ENCODE measurements at regions not wholly inside any gene's neighbourhood (a gene's known extent, or its start where the extent isn't known, plus 50 kb on each side); places are given as distances from the start of the nearest gene placed in this dataset.

DNA sequence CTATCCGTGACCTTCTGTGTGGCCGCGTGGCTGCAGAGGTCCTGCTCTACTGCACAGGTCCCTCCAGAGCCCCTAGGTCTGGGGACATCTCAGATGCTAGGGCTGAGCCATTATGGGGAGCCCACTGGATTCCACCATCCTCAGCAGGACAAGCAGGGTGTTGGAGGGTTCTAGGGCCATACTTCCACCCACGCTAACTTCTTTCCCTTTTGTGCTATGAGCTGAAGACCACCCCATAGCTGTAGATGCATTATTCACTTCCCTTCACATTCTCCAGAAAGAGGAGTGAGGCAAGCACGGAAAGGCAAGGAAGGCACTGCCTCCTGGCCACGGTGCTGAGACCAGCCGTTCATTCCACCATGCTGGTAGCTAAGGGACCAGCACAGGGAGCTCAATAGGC lies 149.5 kb upstream of the MYCN start:
- Histone ChIP-seq H3K4me3 (ENCODE audit: low read depth, low read length) (no peak overlapping the region), H3K36me3 (ENCODE audit: control insufficient read depth in 2 of 2, insufficient read depth in 1 of 2, low read length in 2 of 2) (no peaks in the 10 kb centered on the region), H3K9me3 (ENCODE audit: control insufficient read depth, insufficient read depth, low read depth, low read length) (no peaks in the 10 kb centered on the region), H3K4me1 (ENCODE audit: control insufficient read depth, insufficient read depth, low read length) (no peaks in the 10 kb centered on the region), H3K27ac (ENCODE audit: extremely low read depth, low read depth, low read length) (no peak overlapping the region)
- ChIA-PET CTCF (interaction anchor here (0.5 kb wide), 1 partner anchor 25 kb away, joined by 3 read pairs; no protein-coding TSS in a partner anchor), POLR2A (no interaction called here)
- no peak for TF ChIP-seq ZEB2 (tag by site-specific recombination; IDR thresholded peaks at IDR 0.05)
- TF ChIP-seq, protein P1, sequence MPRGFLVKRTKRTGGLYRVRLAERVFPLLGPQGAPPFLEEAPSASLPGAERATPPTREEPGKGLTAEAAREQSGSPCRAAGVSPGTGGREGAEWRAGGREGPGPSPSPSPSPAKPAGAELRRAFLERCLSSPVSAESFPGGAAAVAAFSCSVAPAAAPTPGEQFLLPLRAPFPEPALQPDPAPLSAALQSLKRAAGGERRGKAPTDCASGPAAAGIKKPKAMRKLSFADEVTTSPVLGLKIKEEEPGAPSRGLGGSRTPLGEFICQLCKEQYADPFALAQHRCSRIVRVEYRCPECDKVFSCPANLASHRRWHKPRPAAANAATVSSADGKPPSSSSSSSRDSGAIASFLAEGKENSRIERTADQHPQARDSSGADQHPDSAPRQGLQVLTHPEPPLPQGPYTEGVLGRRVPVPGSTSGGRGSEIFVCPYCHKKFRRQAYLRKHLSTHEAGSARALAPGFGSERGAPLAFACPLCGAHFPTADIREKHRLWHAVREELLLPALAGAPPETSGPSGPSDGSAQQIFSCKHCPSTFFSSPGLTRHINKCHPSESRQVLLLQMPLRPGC (tag by site-specific recombination; IDR thresholded peaks at IDR 0.05), result no peak
- no peak for TF ChIP-seq AEBP2 (tag by site-specific recombination; IDR thresholded peaks at IDR 0.05; ENCODE audit: borderline replicate concordance)
- no peak for TF ChIP-seq ZNF16 (tag by site-specific recombination; IDR thresholded peaks at IDR 0.05; ENCODE audit: low read depth)
- TF ChIP-seq ZNF324 (tag by site-specific recombination; IDR thresholded peaks at IDR 0.05), result no peak
- TF ChIP-seq ZNF777 (tag by site-specific recombination; IDR thresholded peaks at IDR 0.05; ENCODE audit: borderline replicate concordance), result no peak
- TF ChIP-seq, protein P2, sequence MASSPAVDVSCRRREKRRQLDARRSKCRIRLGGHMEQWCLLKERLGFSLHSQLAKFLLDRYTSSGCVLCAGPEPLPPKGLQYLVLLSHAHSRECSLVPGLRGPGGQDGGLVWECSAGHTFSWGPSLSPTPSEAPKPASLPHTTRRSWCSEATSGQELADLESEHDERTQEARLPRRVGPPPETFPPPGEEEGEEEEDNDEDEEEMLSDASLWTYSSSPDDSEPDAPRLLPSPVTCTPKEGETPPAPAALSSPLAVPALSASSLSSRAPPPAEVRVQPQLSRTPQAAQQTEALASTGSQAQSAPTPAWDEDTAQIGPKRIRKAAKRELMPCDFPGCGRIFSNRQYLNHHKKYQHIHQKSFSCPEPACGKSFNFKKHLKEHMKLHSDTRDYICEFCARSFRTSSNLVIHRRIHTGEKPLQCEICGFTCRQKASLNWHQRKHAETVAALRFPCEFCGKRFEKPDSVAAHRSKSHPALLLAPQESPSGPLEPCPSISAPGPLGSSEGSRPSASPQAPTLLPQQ (tag by site-specific recombination; IDR thresholded peaks at IDR 0.05), result no peak
- no peak for TF ChIP-seq KLF16 (tag by site-specific recombination; IDR thresholded peaks at IDR 0.05)
- TF ChIP-seq ZNF549 (tag by site-specific recombination; IDR thresholded peaks at IDR 0.05), result no peak
- no peak for TF ChIP-seq ZFP41 (tag by site-specific recombination; IDR thresholded peaks at IDR 0.05; ENCODE audit: borderline replicate concordance)
- TF ChIP-seq KLF1 (tag by site-specific recombination; IDR thresholded peaks at IDR 0.05), result no peak
- TF ChIP-seq, protein P3, sequence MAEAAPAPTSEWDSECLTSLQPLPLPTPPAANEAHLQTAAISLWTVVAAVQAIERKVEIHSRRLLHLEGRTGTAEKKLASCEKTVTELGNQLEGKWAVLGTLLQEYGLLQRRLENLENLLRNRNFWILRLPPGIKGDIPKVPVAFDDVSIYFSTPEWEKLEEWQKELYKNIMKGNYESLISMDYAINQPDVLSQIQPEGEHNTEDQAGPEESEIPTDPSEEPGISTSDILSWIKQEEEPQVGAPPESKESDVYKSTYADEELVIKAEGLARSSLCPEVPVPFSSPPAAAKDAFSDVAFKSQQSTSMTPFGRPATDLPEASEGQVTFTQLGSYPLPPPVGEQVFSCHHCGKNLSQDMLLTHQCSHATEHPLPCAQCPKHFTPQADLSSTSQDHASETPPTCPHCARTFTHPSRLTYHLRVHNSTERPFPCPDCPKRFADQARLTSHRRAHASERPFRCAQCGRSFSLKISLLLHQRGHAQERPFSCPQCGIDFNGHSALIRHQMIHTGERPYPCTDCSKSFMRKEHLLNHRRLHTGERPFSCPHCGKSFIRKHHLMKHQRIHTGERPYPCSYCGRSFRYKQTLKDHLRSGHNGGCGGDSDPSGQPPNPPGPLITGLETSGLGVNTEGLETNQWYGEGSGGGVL (tag by site-specific recombination; IDR thresholded peaks at IDR 0.05), result no peak
- no peak for TF ChIP-seq SETDB1 (IDR thresholded peaks at IDR 0.05; ENCODE audit: insufficient read length, low read length)
- no peak for TF ChIP-seq ZNF404 (tag by site-specific recombination; IDR thresholded peaks at IDR 0.05)

DNA sequence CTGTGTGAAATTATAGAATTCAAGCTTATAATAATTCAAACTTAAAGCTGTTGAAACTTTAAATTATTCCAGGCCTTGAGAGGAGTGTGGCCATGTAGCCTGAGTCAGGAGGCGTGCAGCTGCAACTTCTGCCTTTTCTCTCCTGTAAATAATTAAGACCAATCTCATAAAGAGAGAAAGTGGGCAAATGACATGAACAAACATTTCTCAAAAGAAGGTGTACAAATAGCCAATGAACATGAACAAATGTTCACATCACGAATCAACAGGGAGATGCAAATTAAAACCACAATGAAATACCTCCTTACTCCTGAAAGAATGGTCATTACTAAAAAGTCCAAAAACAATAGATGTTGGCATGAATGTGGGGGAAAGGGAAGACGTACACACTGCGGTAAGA lies 149.1 kb upstream of the MYCN start:
- Histone ChIP-seq H3K36me3 (ENCODE audit: control insufficient read depth in 2 of 2, insufficient read depth in 1 of 2, low read length in 2 of 2) (no peaks in the 10 kb centered on the region), H3K27ac (ENCODE audit: extremely low read depth, low read depth, low read length) (no peak overlapping the region), H3K9me3 (ENCODE audit: control insufficient read depth, insufficient read depth, low read depth, low read length) (no peaks in the 10 kb centered on the region), H3K4me3 (ENCODE audit: low read depth, low read length) (no peak overlapping the region), H3K4me1 (ENCODE audit: control insufficient read depth, insufficient read depth, low read length) (no peaks in the 10 kb centered on the region)
- ChIA-PET CTCF (no interaction called here), POLR2A (no interaction called here)
- TF ChIP-seq ZNF404 (tag by site-specific recombination; IDR thresholded peaks at IDR 0.05) (no peak), ZNF121 (tag by site-specific recombination; IDR thresholded peaks at IDR 0.05) (no peak), ZFP41 (tag by site-specific recombination; IDR thresholded peaks at IDR 0.05; ENCODE audit: borderline replicate concordance) (no peak), ZNF610 (tag by site-specific recombination; IDR thresholded peaks at IDR 0.05; ENCODE audit: borderline replicate concordance) (no peak), ZNF423 (tag by site-specific recombination; IDR thresholded peaks at IDR 0.05) (no peak), ZNF112 (tag by site-specific recombination; IDR thresholded peaks at IDR 0.05) (no peak), ZNF530 (tag by site-specific recombination; IDR thresholded peaks at IDR 0.05; ENCODE audit: low read depth) (no peak), ZNF391 (tag by site-specific recombination; IDR thresholded peaks at IDR 0.05; ENCODE audit: borderline replicate concordance, low read depth) (no peak), ZNF433 (tag by site-specific recombination; IDR thresholded peaks at IDR 0.05; ENCODE audit: low read depth) (no peak), KLF9 (tag by site-specific recombination; IDR thresholded peaks at IDR 0.05; ENCODE audit: low read depth) (no peak)
- TF ChIP-seq, protein P4, sequence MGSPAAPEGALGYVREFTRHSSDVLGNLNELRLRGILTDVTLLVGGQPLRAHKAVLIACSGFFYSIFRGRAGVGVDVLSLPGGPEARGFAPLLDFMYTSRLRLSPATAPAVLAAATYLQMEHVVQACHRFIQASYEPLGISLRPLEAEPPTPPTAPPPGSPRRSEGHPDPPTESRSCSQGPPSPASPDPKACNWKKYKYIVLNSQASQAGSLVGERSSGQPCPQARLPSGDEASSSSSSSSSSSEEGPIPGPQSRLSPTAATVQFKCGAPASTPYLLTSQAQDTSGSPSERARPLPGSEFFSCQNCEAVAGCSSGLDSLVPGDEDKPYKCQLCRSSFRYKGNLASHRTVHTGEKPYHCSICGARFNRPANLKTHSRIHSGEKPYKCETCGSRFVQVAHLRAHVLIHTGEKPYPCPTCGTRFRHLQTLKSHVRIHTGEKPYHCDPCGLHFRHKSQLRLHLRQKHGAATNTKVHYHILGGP (tag by site-specific recombination; IDR thresholded peaks at IDR 0.05), result no peak
